CD14-positive monocyte (primary cell): ENCODE measurements at regions not wholly inside any gene's neighbourhood (a gene's known extent, or its start where the extent isn't known, plus 50 kb on each side); places are given as distances from the start of the nearest gene placed in this dataset.

Experiments used
- DNase-seq, 3 donors: peaks; one replicate each; pipeline ENCODE4 v3.0.0-alpha.2; 2011 to 2022
- H2AFZ ChIP-seq: 2 replicates; pipeline ENCODE4 v1.6.0; 2012; ENCODE audit warnings: mild to moderate bottlenecking, low read depth, low read length, inconsistent platforms; ENCODE audit not compliant: insufficient read depth, poor library complexity, severe bottlenecking
- H3K27ac ChIP-seq, 2 donors: 1 replicate in 1 of 2; 2 replicates in 1 of 2; pipeline ENCODE4 v1.5.1; 2012 to 2013; ENCODE audit warnings: low read length in 2 of 2, control low read depth in 1 of 2, inconsistent platforms in 1 of 2, low read depth in 1 of 2, mild to moderate bottlenecking in 1 of 2
- H3K27me3 ChIP-seq, 2 donors: one replicate each; pipeline versions ENCODE4 v1.6.0 to v1.6.1; 2011 to 2013; ENCODE audit warnings: low read length in 2 of 2; ENCODE audit not compliant: control insufficient read depth in 2 of 2, insufficient read depth in 2 of 2
- H3K36me3 ChIP-seq, 2 donors: replicated peaks in 1 of 2; 1 replicate in 1 of 2; 2 replicates in 1 of 2; pipeline versions ENCODE4 v1.5.1 to v1.6.1; 2012 to 2013; ENCODE audit warnings: low read length in 2 of 2, control low read depth in 1 of 2, inconsistent platforms in 1 of 2, mild to moderate bottlenecking in 1 of 2; ENCODE audit not compliant: insufficient read depth in 2 of 2, control insufficient read depth in 1 of 2
- H3K4me1 ChIP-seq, 2 donors: 1 replicate in 1 of 2; 2 replicates in 1 of 2; pipeline versions ENCODE4 v1.5.1 to v1.6.1; 2012 to 2013; ENCODE audit warnings: low read length in 2 of 2, control low read depth in 1 of 2, inconsistent platforms in 1 of 2, mild to moderate bottlenecking in 1 of 2, moderate library complexity in 1 of 2; ENCODE audit not compliant: insufficient read depth in 2 of 2, control insufficient read depth in 1 of 2
- H3K4me2 ChIP-seq: replicated peaks from 2 replicates; pipeline ENCODE3; 2012; ENCODE audit warnings: low read length, moderate library complexity, mild to moderate bottlenecking; ENCODE audit not compliant: poor library complexity, severe bottlenecking; ENCODE audit errors: extremely low read depth
- H3K4me3 ChIP-seq, 3 experiments: fragments of 200-600 bp in 1 of 3; sonication (generic) in 1 of 3; replicated peaks in 1 of 3; 1 replicate in 2 of 3; 2 replicates in 1 of 3; pipeline ENCODE4 v1.5.1; 2011 to 2013; ENCODE audit warnings: low read length in 3 of 3, mild to moderate bottlenecking in 3 of 3, control low read depth in 2 of 3, low read depth in 2 of 3, inconsistent platforms in 1 of 3, moderate library complexity in 1 of 3
- H3K79me2 ChIP-seq: 2 replicates; pipeline ENCODE4 v1.6.0; 2012; ENCODE audit warnings: mild to moderate bottlenecking, control low read depth, inconsistent platforms, low read length, moderate library complexity; ENCODE audit not compliant: insufficient read depth
- H3K9ac ChIP-seq: 2 replicates; pipeline ENCODE4 v1.6.0; 2017; ENCODE audit warnings: low read length, mild to moderate bottlenecking; ENCODE audit not compliant: insufficient read depth, poor library complexity, severe bottlenecking
- H3K9me3 ChIP-seq, 2 donors: replicated peaks in 1 of 2; 1 replicate in 1 of 2; 2 replicates in 1 of 2; pipeline versions ENCODE4 v1.5.1 to v1.6.1; 2012 to 2013; ENCODE audit warnings: low read length in 2 of 2, control low read depth in 1 of 2; ENCODE audit not compliant: control insufficient read depth in 1 of 2, insufficient read depth in 1 of 2
- H4K20me1 ChIP-seq: 2 replicates; pipeline ENCODE4 v1.6.0; 2012; ENCODE audit warnings: mild to moderate bottlenecking, low read length, control low read depth, moderate library complexity; ENCODE audit not compliant: insufficient read depth
- H3K27ac Mint-ChIP-seq, 7 donors: one replicate each; pipeline ENCODE4 v1.8.0; 2020; ENCODE audit warnings: mild to moderate bottlenecking in 7 of 7, mixed read lengths in 7 of 7, moderate library complexity in 6 of 7, inconsistent platforms in 2 of 7
- H3K27me3 Mint-ChIP-seq, 3 donors: one replicate each; pipeline ENCODE4 v1.8.0; 2021 to 2022; ENCODE audit warnings: low read depth in 3 of 3, mild to moderate bottlenecking in 3 of 3, mixed read lengths in 3 of 3, moderate library complexity in 3 of 3, inconsistent platforms in 1 of 3
- H3K36me3 Mint-ChIP-seq, 2 donors: one replicate each; pipeline ENCODE4 v1.8.0; 2020; ENCODE audit warnings: mixed read lengths in 2 of 2, inconsistent platforms in 1 of 2, mild to moderate bottlenecking in 1 of 2
- H3K4me1 Mint-ChIP-seq: one replicate; pipeline ENCODE4 v1.8.0; 2020; ENCODE audit warnings: mild to moderate bottlenecking, mixed read lengths
- H3K4me3 Mint-ChIP-seq, 2 donors: one replicate each; pipeline ENCODE4 v1.8.0; 2020; ENCODE audit warnings: mild to moderate bottlenecking in 2 of 2, mixed read lengths in 2 of 2, moderate library complexity in 1 of 2
- H3K9me3 Mint-ChIP-seq, 7 donors: one replicate each; pipeline ENCODE4 v1.8.0; 2020 to 2022; ENCODE audit warnings: mixed read lengths in 7 of 7, mild to moderate bottlenecking in 6 of 7, moderate library complexity in 6 of 7, inconsistent platforms in 2 of 7
- CTCF ChIP-seq: fragments of 200-600 bp; IDR thresholded peaks from one replicate; pipeline ENCODE4 v1.8.0; 2022; ENCODE audit warnings: antibody characterized with exemption, mild to moderate bottlenecking
- WGBS: methylation state at CpG from one replicate; pipeline ENCODE4 v1.1.5; 2013; ENCODE audit warnings: missing lambda C conversion rate; ENCODE audit not compliant: insufficient coverage; 5-methylcytosine and 5-hydroxymethylcytosine counted together
- intact Hi-C, 2 donors: fragments of 100-400 bp; cut with micrococcal nuclease; formaldehyde crosslinking; loops; one replicate each; pipeline versions ENCODE4 v1.15.0 to v1.15.1; 2023

GRCh38 chr14:94863366-94863765 is 93.5 kb upstream of the GSC start:
- no peak overlapping the region for H3K4me3 ChIP-seq
- Mint-ChIP-seq H3K4me3 (no peak overlapping the region), H3K9me3 (peaks cover 0 to 2% (median 0%) of the 10 kb centered on the region in 7 donors), H3K4me1 (no peaks in the 10 kb centered on the region), H3K27ac (no peak overlapping the region), H3K27me3 (peaks cover 16 to 42% (median 24%) of the 10 kb centered on the region in 3 donors), H3K36me3 (no peaks in the 10 kb centered on the region)
- TF ChIP-seq CTCF: no peak
- no peaks in the 10 kb centered on the region for H4K20me1 ChIP-seq
- no peak overlapping the region for H2AFZ ChIP-seq
- intact Hi-C loops: no loop called here
- H3K4me1 ChIP-seq: no peaks in the 10 kb centered on the region
- H3K4me2 ChIP-seq: no peak overlapping the region
- WGBS: no CpG with 5 or more reads among the region's 5 CpGs
- DNase-seq: no peak
- H3K79me2 ChIP-seq: no peaks in the 10 kb centered on the region
- H3K27ac ChIP-seq: no peak overlapping the region
- H3K27me3 ChIP-seq: peaks cover 0 to 14% of the 10 kb centered on the region in 2 donors
- no peaks in the 10 kb centered on the region for H3K9me3 ChIP-seq
- no peak overlapping the region for H3K9ac ChIP-seq
- H3K36me3 ChIP-seq: no peaks in the 10 kb centered on the region

GRCh38 chr14:94857950-94858349 is 88.0 kb upstream of the GSC start:
- no peak for TF ChIP-seq CTCF
- 85% methylated on average over 4 of the region's 5 CpGs for WGBS
- Mint-ChIP-seq H3K9me3 (peaks cover 4 to 13% (median 8%) of the 10 kb centered on the region in 7 donors), H3K27me3 (peaks cover 10 to 18% (median 10%) of the 10 kb centered on the region in 3 donors), H3K27ac (no peak overlapping the region), H3K4me3 (no peak overlapping the region), H3K36me3 (no peaks in the 10 kb centered on the region), H3K4me1 (no peaks in the 10 kb centered on the region)
- no peak overlapping the region for H3K4me3 ChIP-seq
- no peak overlapping the region for H3K4me2 ChIP-seq
- H3K9me3 ChIP-seq: peaks cover 9 to 11% of the 10 kb centered on the region in 2 donors
- H4K20me1 ChIP-seq: no peaks in the 10 kb centered on the region
- no peaks in the 10 kb centered on the region for H3K27me3 ChIP-seq
- H3K36me3 ChIP-seq: no peaks in the 10 kb centered on the region
- H3K4me1 ChIP-seq: no peaks in the 10 kb centered on the region
- no peaks in the 10 kb centered on the region for H3K79me2 ChIP-seq
- intact Hi-C loops: no loop called here
- DNase-seq: no peak
- no peak overlapping the region for H3K9ac ChIP-seq
- no peak overlapping the region for H3K27ac ChIP-seq
- H2AFZ ChIP-seq: no peak overlapping the region
